Right lobe of liver (tissue), 6 donors: ENCODE measurements at regions not wholly inside any gene's neighbourhood (a gene's known extent, or its start where the extent isn't known, plus 50 kb on each side); places are given as distances from the start of the nearest gene placed in this dataset.

Source experiments
- ATAC-seq, 4 donors: fragments of 200-7000 bp; cut with Tn5 transposase; one replicate each; pipeline ENCODE4 v1.9.1; 2020; ENCODE audit warnings: mild to moderate bottlenecking in 4 of 4, moderate library complexity in 4 of 4
- DNase-seq, 3 donors: peaks; one replicate each; pipeline ENCODE4 v3.0.0-alpha.2; 2020
- H3K27ac ChIP-seq, 3 donors: fragments of 200-600 bp; one replicate each; pipeline ENCODE4 v1.8.0; 2022
- H3K27me3 ChIP-seq, 2 donors: fragments of 200-600 bp; one replicate each; pipeline ENCODE4 v1.8.0; 2022
- H3K36me3 ChIP-seq, 4 donors: fragments of 200-600 bp; sonication (generic) in 1 of 4; one replicate each; pipeline versions ENCODE4 v1.5.1 to v1.8.0; 2017 to 2022; ENCODE audit warnings: control low read depth in 1 of 4
- H3K4me1 ChIP-seq, 4 donors: fragments of 200-600 bp; sonication (generic) in 1 of 4; one replicate each; pipeline versions ENCODE4 v1.5.1 to v1.8.0; 2017 to 2022; ENCODE audit warnings: control low read depth in 1 of 4
- H3K4me3 ChIP-seq, 3 donors: fragments of 200-600 bp; one replicate each; pipeline ENCODE4 v1.8.0; 2022
- H3K9me3 ChIP-seq, 4 donors: fragments of 200-600 bp; sonication (generic) in 1 of 4; one replicate each; pipeline versions ENCODE4 v1.5.1 to v1.8.0; 2017 to 2022; ENCODE audit warnings: control low read depth in 1 of 4
- POLR2A ChIP-seq: fragments of 450-650 bp; IDR thresholded peaks from one replicate; pipeline ENCODE4 v1.6.1; 2017; ENCODE audit warnings: antibody characterized with exemption, mild to moderate bottlenecking
- WGBS: methylation state at CpG from one replicate; pipeline ENCODE4 v1.1.6; 2018; ENCODE audit warnings: low coverage, low lambda C conversion rate; ENCODE audit not compliant: insufficient coverage; ENCODE audit errors: missing lambda C conversion rate; 5-methylcytosine and 5-hydroxymethylcytosine counted together
- intact Hi-C, 2 donors: fragments of 100-400 bp; cut with DNase I; formaldehyde crosslinking; loops; one replicate each; pipeline versions ENCODE4 v1.11.2 to v1.14.1; 2022
- TF ChIP-seq, protein P1 (sequence below), 4 donors: fragments of 200-600 bp in 3 of 4; fragments of 450-650 bp in 1 of 4; IDR thresholded peaks; one replicate each; pipeline versions ENCODE4 v1.5.1 to v1.8.0; 2016 to 2022; ENCODE audit warnings: antibody characterized with exemption in 4 of 4, mild to moderate bottlenecking in 2 of 4
- donor health status: DM: no; HTN: yes; CAD: no.
- donor health status: DM: no; HTN: no; CAD: no.
- donor health status: DM: no; HTN: no; CAD: no.
- donor health status: DM: no; HTN: yes; CAD: no.
- donor health status: DM: no; HTN: yes; CAD: no.

DNA sequence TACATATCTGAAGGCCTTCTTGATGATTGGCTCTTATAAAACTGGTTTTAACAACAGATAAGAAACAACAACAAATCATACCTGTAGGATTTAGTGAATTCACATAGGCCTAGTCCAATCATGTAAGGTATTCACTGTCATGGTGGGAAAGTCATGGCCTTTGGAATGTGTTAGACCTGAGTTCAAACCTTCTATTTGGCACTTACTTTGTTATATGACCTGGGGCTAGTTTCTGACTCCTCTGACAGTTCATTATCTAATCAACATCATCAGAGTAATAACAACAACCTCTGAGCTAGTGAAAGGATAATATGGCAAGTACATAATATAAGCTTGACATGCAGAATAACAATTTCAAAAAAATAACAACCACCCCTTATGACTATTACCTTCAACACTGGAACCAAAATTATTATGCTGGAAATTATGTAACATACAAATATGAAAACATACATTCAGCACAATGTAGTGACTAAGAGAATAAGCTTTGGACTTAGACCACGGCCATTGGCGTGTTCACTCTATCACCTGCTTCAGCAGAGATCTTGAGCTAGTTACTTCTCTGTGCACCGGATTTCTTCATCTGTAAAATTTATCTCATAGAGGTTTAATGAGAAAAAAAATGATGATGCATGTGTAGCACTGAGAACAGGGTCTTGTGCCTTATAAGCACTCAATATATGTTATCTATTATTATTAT lies 597.6 kb downstream of the LMO4 start:
- no peak for DNase-seq
- intact Hi-C loops: no loop called here
- H3K27ac ChIP-seq: no peak overlapping the region
- no peak for TF ChIP-seq POLR2A
- TF ChIP-seq, protein P1, sequence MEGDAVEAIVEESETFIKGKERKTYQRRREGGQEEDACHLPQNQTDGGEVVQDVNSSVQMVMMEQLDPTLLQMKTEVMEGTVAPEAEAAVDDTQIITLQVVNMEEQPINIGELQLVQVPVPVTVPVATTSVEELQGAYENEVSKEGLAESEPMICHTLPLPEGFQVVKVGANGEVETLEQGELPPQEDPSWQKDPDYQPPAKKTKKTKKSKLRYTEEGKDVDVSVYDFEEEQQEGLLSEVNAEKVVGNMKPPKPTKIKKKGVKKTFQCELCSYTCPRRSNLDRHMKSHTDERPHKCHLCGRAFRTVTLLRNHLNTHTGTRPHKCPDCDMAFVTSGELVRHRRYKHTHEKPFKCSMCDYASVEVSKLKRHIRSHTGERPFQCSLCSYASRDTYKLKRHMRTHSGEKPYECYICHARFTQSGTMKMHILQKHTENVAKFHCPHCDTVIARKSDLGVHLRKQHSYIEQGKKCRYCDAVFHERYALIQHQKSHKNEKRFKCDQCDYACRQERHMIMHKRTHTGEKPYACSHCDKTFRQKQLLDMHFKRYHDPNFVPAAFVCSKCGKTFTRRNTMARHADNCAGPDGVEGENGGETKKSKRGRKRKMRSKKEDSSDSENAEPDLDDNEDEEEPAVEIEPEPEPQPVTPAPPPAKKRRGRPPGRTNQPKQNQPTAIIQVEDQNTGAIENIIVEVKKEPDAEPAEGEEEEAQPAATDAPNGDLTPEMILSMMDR (IDR thresholded peaks at IDR 0.05): no peak
- H3K4me1 ChIP-seq: peaks cover 0 to 10% (median 4%) of the 10 kb centered on the region in 4 donors
- H3K27me3 ChIP-seq: no peaks in the 10 kb centered on the region
- WGBS: 89% methylated on average over 3 of the region's 3 CpGs
- H3K9me3 ChIP-seq: no peaks in the 10 kb centered on the region
- no peaks in the 10 kb centered on the region for H3K36me3 ChIP-seq
- H3K4me3 ChIP-seq: no peak overlapping the region
- ATAC-seq: no peak

DNA sequence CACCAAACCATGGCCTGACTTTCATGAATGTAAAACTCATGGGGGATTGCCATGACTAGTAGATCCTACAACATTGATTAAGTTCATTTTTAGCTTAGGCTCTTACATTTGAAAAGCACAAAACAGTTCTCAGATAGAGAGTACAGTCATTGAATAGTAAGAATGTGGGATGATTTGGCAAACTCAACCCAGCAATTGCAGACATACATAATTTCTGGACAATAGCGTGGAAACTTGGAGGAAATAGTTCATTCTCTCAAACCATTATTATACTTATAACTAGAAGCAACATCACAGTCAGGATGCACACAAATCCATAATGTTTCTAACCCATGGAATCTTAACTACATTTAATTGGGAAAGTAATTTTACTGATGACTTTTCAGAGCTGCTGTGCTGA lies 598.2 kb downstream of the LMO4 start:
- Histone ChIP-seq H3K27me3 (no peaks in the 10 kb centered on the region), H3K27ac (no peak overlapping the region), H3K4me3 (no peak overlapping the region), H3K4me1 (peaks cover 0 to 10% (median 4%) of the 10 kb centered on the region in 4 donors), H3K36me3 (no peaks in the 10 kb centered on the region), H3K9me3 (no peaks in the 10 kb centered on the region)
- WGBS: 81% methylated on average over 1 of the region's 1 CpG
- DNase-seq (no peak), ATAC-seq (no peak)
- TF ChIP-seq, protein P1 (IDR thresholded peaks at IDR 0.05): no peak
- no peak for TF ChIP-seq POLR2A
- intact Hi-C loops: no loop called here

DNA sequence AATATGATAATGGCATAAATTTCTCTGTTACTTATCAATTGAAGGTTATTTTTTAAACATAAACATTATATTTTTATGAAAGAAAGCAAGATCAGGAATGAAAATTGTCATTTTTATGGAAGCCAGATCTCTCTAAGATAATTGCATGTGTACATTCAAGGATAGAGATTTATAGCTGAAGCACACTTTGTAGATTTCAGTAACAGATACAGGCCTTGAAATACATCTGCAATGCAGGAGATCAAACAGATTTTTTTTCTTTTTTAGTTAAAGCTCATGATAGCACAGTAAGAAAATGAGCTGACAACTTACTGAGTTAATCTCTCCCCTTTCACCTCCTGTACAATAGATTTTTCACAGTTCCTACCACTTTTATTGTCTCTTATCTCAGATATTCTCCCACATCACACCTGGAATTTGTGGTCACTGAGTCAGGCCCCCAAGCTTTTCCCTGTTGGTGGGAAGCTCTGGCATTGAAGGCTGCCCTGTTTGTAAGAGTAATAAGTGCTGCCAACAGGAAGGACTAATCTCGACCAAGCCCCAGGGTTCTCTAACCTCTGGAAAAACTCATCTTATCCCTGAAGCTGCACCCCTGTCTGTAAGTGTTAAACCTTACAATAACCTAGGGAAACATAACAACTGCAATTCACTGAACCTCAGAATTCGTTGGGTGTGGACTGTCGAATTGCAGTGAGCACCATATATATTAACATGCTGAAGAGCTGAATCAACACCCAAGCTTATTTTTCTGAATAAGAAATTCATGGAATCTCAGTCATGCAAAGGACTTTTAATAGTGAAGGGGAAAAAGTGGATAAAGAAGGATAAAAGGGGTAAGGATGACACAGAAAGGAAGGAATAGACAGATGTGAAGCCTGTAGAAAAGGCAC lies 599.0 kb downstream of the LMO4 start:
- H3K4me1 ChIP-seq: peaks cover 0 to 10% (median 4%) of the 10 kb centered on the region in 4 donors
- TF ChIP-seq, protein P1 (IDR thresholded peaks at IDR 0.05): no peak
- TF ChIP-seq POLR2A: no peak
- no peak overlapping the region for H3K4me3 ChIP-seq
- intact Hi-C loops: no loop called here
- 79% methylated on average over 3 of the region's 3 CpGs for WGBS
- no peak for ATAC-seq
- H3K36me3 ChIP-seq: no peaks in the 10 kb centered on the region
- no peak for DNase-seq
- H3K27me3 ChIP-seq: no peaks in the 10 kb centered on the region
- no peaks in the 10 kb centered on the region for H3K9me3 ChIP-seq
- no peak overlapping the region for H3K27ac ChIP-seq

DNA sequence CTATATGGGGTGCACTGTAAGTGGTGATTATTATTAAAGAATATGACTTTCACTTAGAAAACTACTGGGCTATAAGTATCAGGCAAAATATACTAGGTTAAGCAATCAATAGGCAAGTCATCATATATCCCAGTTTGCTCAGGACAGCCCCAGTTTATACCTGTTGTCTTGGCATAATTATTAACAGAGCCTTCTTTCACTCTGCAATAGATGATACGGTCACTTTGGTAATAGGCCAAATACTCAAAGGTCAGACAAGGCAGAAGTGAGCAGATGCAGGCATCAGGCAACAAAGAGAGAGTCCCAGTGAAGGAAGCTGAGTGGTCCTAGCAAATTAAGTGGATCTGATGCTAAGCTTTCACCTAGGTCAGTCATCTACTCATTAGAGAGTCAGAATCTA lies 599.9 kb downstream of the LMO4 start:
- H3K36me3 ChIP-seq: no peaks in the 10 kb centered on the region
- H3K9me3 ChIP-seq: no peaks in the 10 kb centered on the region
- WGBS: 31% methylated on average over 1 of the region's 1 CpG
- ATAC-seq: peak; percentile 98 to 99 (median 99)
- peak overlapping the region in 1 of 3 donors; percentile 18 for H3K27ac ChIP-seq
- no peak overlapping the region for H3K4me3 ChIP-seq
- no peaks in the 10 kb centered on the region for H3K27me3 ChIP-seq
- TF ChIP-seq, protein P1 (IDR thresholded peaks at IDR 0.05): no peak
- TF ChIP-seq POLR2A: no peak
- peaks cover 0 to 10% (median 4%) of the 10 kb centered on the region in 4 donors for H3K4me1 ChIP-seq
- intact Hi-C loops: no loop called here
- no peak for DNase-seq
